Stromal cell of bone marrow (primary cell): ENCODE measurements at regions not wholly inside any gene's neighbourhood (a gene's known extent, or its start where the extent isn't known, plus 50 kb on each side); places are given as distances from the start of the nearest gene placed in this dataset.
A peak's percentile ranks its signal among the peaks of the same experiment; 100 is the strongest.

Experiments used
- DNase-seq: peaks from one replicate; pipeline ENCODE4 v3.0.0-alpha.2; 2012; ENCODE audit warnings: low read depth

DNA sequence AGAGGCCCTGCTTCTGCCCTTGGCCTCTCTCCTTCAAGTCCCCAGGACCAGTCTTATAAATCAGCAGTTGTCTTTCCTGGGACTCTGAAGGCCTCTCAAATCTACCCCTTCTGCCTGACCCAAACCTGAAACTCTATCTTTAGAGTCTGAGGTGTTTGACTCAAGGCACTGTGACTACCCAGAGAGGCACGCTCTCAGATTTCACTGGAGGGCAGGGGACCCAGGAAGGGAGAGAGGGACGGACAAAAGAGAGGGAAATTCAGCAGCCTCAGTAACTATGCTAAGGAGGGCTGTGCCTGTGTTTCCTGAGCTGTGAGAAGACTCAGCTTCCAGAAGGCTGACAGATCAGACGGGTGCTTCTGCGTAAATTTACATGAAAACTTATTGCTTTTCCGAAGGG is 217.8 kb downstream of the HAUS1 start:
- no peak for DNase-seq

- DNase-seq: no peak
These were observed 218.3 kb downstream of the HAUS1 start for GRCh38 chr18:46322411-46322891.

DNA sequence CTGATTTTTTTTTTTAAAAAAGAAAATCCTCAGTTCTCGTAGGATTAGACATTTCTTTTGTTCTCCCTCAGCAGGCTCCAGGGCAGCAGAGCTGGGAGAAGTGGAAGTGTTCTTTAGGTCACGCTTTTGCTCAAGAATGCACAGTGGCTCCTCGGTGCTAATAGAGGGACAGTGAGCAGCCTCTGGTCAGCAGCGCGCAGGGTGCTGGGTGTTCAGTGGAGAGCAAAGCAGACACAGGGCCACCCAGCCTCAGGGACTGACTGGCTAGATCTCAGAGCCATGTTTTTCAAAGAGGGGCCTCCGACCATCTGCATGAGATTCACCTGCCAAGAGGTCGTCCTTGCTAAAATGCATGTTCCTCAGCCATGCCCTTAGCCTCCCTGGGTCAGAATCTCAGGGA is 218.8 kb downstream of the HAUS1 start:
- DNase-seq: no peak

DNA sequence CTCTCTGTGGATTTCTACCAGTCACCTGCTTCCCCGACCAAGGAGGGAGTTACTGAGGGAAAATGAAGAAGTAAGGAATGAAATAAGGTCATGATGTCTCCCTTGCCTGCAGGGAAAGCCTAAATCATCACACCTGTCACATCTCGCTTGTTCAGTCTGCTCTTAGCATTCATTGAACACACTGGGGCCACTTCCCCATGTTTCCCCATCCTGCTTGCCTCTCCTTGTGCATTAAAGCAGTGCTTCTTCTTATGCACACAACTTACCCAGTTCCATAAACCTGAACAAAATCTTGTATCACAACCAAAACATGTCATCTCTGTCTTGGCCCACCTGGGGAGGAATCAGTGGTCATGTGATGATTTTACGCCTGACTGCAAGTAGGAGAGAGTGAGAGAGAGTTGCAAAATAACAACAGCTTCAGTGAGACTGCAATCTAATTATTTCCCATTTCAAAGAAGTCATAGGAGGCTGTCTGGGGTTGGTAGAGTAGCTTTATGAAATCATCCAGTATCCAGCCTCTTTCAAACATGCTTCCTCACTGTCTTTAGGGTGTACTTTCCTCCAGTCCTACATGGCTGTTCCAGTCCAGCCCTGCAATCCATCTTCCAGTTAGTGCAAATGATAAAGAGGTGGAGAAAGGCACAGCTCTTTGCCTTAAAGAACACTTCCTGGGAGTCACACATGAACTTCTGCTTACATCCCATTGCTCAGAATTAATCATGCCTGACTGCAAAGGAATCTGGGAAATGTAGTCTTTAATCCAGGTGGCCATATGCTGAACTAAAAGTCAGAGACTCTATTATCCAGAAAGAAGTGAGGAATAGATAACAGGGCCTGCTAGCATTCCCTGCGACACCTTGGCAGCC is 220.1 kb downstream of the HAUS1 start:
- peak; percentile 37 for DNase-seq

GRCh38 chr18:46325895-46326294 is 221.7 kb downstream of the HAUS1 start:
- DNase-seq: no peak

DNA sequence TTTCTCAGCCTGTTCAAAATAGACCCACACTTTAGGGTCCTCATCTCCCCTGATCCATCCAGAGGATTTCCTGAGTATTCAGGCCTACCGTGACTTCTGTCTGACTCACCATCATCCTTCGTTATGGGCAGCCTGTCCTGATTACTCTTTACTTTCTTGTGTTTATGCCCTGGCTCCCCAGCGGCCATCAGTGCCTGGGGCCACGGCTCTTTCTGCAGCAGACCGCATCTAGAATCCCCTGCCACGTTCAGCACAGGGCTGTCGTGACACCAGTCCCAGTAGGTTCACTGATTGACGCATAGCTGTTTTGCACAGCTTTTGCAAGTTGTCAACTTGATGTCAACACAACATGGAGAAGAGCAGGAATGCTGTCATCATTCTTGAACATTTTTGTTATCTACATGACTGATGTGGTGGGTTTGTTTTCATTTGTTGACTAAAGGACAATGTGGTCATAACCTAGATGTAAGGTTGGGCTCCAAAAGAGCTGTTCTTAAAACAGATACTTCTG is 225.6 kb downstream of the HAUS1 start:
- no peak for DNase-seq

GRCh38 chr18:46331316-46331715 is 227.1 kb downstream of the HAUS1 start:
- no peak for DNase-seq

DNA sequence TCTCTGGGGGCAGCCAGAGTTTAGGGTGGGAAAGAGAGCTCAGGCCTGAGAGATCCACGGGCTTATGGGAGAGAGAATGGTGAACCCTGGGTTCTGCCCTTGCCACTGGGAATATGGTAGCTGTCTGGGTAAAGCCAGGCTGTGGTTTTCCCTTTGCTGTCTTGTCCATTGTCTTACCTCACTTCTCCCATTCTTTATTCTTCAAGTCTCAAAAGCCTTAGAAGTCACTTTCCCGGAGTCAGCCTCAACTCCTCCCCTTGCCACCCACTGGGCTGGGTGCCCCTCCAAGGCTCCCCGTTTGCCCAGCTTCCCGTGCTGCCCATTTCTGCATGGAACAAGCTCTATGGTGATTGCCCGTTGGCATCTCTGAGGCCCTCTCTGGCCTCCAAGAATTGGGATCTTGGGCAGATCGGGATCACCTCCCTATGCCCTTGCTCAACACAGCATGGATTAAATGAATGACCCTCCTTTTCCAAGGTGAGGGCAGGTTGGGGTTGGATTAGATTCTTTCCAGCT is 228.2 kb downstream of the HAUS1 start:
- DNase-seq: no peak

DNA sequence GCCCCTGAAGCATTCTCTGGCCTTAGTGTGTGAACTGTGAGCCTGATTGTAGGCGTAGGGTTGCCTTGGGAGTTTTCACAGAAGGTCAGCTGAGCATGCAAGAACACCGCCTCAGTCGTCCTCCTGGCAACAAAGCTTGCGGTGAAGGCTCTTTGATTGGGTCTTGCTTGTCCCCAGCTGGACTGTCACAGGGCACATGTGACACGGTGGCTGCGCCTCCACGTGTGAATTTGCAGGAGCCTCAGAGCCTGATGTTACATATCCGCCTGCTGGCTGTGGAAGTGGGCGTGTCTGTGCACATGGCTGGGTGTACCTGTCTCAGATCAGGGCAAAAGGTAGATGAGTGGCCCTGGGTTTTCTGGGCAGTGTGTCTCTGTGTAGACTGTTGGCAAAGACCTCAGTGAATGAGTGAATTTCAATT is 228.7 kb downstream of the HAUS1 start:
- DNase-seq: no peak

DNA sequence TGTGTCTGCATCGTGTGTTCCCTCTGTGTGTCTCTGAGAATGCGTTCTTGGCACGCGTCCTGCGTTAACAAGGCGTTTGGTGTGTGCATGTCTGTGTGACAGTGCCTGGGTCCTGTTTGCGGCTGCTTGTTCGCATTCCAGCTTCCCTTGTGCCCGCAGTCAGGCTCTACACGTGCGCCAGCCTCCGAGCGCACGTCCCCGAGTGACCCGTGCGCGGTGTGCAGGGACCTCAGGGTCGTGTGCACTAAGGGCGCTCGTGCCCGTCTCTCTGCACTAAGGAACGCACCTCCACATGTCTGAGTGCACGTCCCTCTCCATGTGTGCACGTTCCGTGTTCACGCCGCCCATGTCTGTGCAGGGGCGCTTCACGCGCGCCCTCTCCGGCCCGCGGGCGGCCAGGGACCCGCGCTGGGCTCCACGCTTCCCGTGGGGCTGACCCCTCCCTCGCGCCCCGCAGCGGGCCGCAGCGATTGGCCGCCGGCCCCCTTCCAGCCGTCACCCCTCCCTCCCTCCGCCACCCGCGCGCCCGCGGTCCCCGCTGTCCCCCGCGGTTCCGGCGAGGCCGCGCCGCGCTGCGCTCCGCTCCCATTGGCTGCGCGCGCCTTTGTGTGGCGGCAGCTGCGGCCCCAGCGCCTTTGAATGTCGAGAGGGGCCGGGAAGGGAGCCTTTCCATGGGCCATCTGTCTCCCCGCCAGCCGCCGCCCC is 229.4 kb downstream of the HAUS1 start:
- no peak for DNase-seq

DNA sequence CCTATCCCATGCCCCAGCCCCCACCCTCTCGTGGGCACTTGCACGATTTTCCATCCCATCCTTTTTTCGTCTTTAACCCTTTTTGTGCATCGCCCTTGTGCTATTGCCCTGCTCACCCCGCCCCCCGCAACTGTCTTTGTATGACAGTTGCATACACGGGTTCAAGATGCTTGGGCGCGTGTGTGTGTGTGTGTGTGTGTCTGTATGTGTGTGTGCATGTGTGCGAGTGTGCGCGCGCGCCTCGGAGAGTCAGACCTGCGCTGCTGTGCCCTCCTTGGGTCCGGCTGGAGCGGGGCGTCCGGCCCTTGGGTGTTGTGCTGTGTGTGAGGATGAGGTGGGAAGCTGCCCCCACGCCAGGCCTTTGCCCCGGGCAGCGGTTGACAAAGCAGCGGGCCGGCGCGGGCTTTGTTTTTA is 230.7 kb downstream of the HAUS1 start:
- DNase-seq: no peak

- DNase-seq: no peak
These were observed 231.4 kb downstream of the HAUS1 start for GRCh38 chr18:46335534-46336101.

GRCh38 chr18:46336278-46337111 is 232.3 kb downstream of the HAUS1 start:
- DNase-seq: no peak

DNA sequence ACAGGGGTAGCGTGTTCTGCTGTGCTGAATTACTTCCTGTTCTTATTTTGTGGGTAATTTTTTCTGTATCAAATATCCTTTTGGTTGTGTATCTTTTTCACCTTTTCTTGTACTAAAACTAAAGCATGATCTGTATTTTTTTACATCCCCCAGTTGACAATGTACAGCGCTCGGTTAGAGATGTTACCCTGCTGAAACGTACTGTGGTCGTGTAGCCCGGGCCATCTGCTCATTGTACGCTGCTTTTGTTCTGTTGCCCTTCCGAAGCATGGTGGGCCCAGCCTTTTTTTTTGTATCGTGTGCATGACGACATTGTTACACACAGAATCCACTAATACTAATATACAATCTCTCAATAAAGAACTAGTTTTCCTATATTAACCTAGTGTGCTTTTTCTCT is 233.1 kb downstream of the HAUS1 start:
- no peak for DNase-seq

- DNase-seq: no peak
These were observed 234.0 kb downstream of the HAUS1 start for GRCh38 chr18:46338205-46338604.

- no peak for DNase-seq
These were observed 234.6 kb downstream of the HAUS1 start for GRCh38 chr18:46338766-46339165.

- no peak for DNase-seq
These were observed 236.5 kb downstream of the HAUS1 start for GRCh38 chr18:46340716-46341115.

DNA sequence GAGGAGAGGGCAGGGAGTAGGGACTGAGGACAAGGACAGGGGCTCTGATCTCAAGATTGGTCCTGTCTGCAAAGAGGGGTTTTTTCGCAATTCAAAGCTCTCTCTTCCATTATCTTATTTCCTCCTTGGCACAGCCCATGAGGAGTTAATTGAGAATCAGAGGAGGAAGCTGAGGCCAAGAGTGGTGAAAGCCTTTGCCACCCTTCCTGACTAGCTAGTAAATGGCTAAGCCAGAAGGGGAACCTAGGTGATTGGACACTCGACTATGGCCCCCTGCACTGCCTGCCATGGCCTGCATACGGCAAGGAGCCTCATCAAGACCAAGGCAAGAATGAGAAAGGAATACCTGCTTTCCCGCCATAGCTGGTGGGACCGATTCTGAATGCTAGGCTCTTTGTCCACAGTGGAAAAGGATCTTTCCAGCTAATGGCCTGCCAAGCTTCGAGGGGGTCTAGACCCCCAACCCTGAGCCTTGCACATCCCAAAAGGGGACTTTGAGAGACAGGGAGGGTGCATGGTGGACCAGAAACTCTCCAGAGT is 237.9 kb downstream of the HAUS1 start:
- no peak for DNase-seq

DNA sequence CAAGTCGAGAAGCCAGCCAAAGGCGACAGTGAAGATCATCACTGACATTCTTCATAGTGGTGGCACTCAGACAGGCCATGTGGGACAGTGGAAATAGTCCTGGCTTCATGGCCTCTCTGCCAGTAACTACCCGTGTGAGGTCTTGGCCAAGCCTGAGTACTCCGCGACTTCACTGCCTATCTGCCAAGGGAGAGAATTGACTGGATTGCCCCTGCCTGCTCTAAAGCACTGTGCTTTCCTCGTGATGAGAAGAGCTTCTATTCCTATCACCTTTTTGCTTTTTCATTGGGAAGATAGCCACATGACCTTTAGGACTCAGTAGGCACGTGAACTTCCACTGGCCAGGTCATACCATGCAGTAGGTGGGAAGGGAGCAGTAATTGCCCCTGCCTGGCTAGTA is 239.3 kb downstream of the HAUS1 start:
- DNase-seq: no peak

GRCh38 chr18:46343931-46344372 is 239.8 kb downstream of the HAUS1 start:
- DNase-seq: no peak
